Transverse colon (tissue), 4 donors: ENCODE measurements at regions not wholly inside any gene's neighbourhood (a gene's known extent, or its start where the extent isn't known, plus 50 kb on each side); places are given as distances from the start of the nearest gene placed in this dataset.

Experiments used
- DNase-seq: peaks from one replicate; pipeline ENCODE4 v3.0.0-alpha.2; 2019
- H3K27ac ChIP-seq, 4 donors: fragments of 200-600 bp; sonication (generic); 2 replicates each; pipeline ENCODE4 v1.5.1; 2016 to 2018; ENCODE audit warnings: inconsistent platforms in 4 of 4
- H3K27me3 ChIP-seq: fragments of 200-600 bp; sonication (generic); 2 replicates; pipeline ENCODE4 v1.5.1; 2017; ENCODE audit warnings: inconsistent platforms
- H3K36me3 ChIP-seq, 4 donors: fragments of 200-600 bp; sonication (generic); 2 replicates each; pipeline ENCODE4 v1.5.1; 2017 to 2019; ENCODE audit warnings: inconsistent platforms in 4 of 4
- H3K4me1 ChIP-seq, 4 donors: fragments of 200-600 bp; sonication (generic); 2 replicates each; pipeline ENCODE4 v1.5.1; 2017 to 2020; ENCODE audit warnings: inconsistent platforms in 4 of 4
- H3K4me3 ChIP-seq, 4 donors: fragments of 200-600 bp; sonication (generic); 1 replicate in 1 of 4; 2 replicates in 3 of 4; pipeline versions ENCODE4 v1.5.1 to v1.6.1; 2017 to 2019; ENCODE audit warnings: inconsistent platforms in 4 of 4
- H3K9me3 ChIP-seq, 2 donors: fragments of 200-600 bp; sonication (generic); 2 replicates each; pipeline ENCODE4 v1.5.1; 2017 to 2019; ENCODE audit warnings: inconsistent platforms in 2 of 2
- CTCF ChIP-seq, 5 experiments: fragments of 200-600 bp in 3 of 5; fragments of 450-650 bp in 2 of 5; sonication (generic) in 3 of 5; IDR thresholded peaks; 1 replicate in 2 of 5; 2 replicates in 3 of 5; pipeline ENCODE4 v1.5.1; 2016 to 2017; ENCODE audit warnings: antibody characterized with exemption in 5 of 5, inconsistent platforms in 3 of 5, mild to moderate bottlenecking in 2 of 5, moderate library complexity in 1 of 5
- EP300 ChIP-seq: sonication (generic); formaldehyde crosslinking; IDR thresholded peaks from one replicate; pipeline ENCODE4 v1.6.1; 2017; ENCODE audit warnings: antibody characterized with exemption, low read depth
- POLR2A ChIP-seq: fragments of 450-650 bp; IDR thresholded peaks from one replicate; pipeline ENCODE4 v1.6.1; 2016; ENCODE audit warnings: antibody characterized with exemption, mild to moderate bottlenecking, moderate library complexity
- POLR2AphosphoS5 ChIP-seq, 3 donors: sonication (generic); formaldehyde crosslinking; IDR thresholded peaks; one replicate each; pipeline ENCODE4 v1.6.1; 2016; ENCODE audit warnings: antibody characterized with exemption in 3 of 3
- WGBS, 2 donors: methylation state at CpG; one replicate each; pipeline ENCODE4 v1.1.5; 2018; ENCODE audit warnings: low coverage in 1 of 2; 5-methylcytosine and 5-hydroxymethylcytosine counted together
- in situ Hi-C, 4 donors: fragments of 200-750 bp; cut with MboI; loops; one replicate each; pipeline versions ENCODE4 v1.15.0 to v1.15.1; 2017; ENCODE audit warnings: low sequenced_read_pairs in 3 of 4, low pct_ligation_motif_present in 1 of 4, low pct_unique_long_range_greater_than_20kb in 1 of 4
- intact Hi-C: fragments of 100-400 bp; cut with DNase I; formaldehyde crosslinking; loops from one replicate; pipeline ENCODE4 v1.15.1; 2023; ENCODE audit warnings: low total_unique reads

- intact Hi-C loops = no loop called here
These were observed 794.2 kb downstream of the TFAP2A start for GRCh38 chr6:9620687-9621086.

GRCh38 chr6:9620263-9620662 lies 794.6 kb downstream of the TFAP2A start:
- no peaks in the 10 kb centered on the region for H3K27me3 ChIP-seq
- no peak overlapping the region for H3K27ac ChIP-seq
- intact Hi-C loops (no loop called here), in situ Hi-C loops (no loop called here)
- H3K9me3 ChIP-seq = no peaks in the 10 kb centered on the region
- H3K36me3 ChIP-seq = no peaks in the 10 kb centered on the region
- TF ChIP-seq POLR2AphosphoS5 (IDR thresholded peaks at IDR 0.05) (no peak), CTCF (IDR thresholded peaks at IDR 0.05) (no peak)
- no peak for DNase-seq
- no peaks in the 10 kb centered on the region for H3K4me1 ChIP-seq
- H3K4me3 ChIP-seq = no peak overlapping the region
- 48 to 97% methylated on average over 2 of the region's 2 CpGs for WGBS, 2 donors

More at GRCh38 chr6:9620687-9621086, 794.2 kb downstream of the TFAP2A start:
- H3K4me1 ChIP-seq = no peaks in the 10 kb centered on the region
- in situ Hi-C loops = no loop called here
- H3K36me3 ChIP-seq = no peaks in the 10 kb centered on the region
- 64 to 77% methylated on average over 3 of the region's 3 CpGs for WGBS, 2 donors
- H3K27me3 ChIP-seq = no peaks in the 10 kb centered on the region
- no peaks in the 10 kb centered on the region for H3K9me3 ChIP-seq
- no peak overlapping the region for H3K4me3 ChIP-seq
- H3K27ac ChIP-seq = no peak overlapping the region
- no peak for TF ChIP-seq POLR2A
- TF ChIP-seq CTCF (IDR thresholded peaks at IDR 0.05) = no peak
- TF ChIP-seq EP300 = no peak
- no peak for TF ChIP-seq POLR2AphosphoS5 (IDR thresholded peaks at IDR 0.05)
- no peak for DNase-seq

- Histone ChIP-seq H3K36me3 (no peaks in the 10 kb centered on the region), H3K27me3 (no peaks in the 10 kb centered on the region), H3K9me3 (no peaks in the 10 kb centered on the region), H3K4me3 (no peak overlapping the region), H3K4me1 (no peaks in the 10 kb centered on the region), H3K27ac (no peak overlapping the region)
- no peak for DNase-seq
- 72 to 85% methylated on average over 5 to 6 of the region's 6 CpGs for WGBS, 2 donors
- TF ChIP-seq POLR2AphosphoS5 (IDR thresholded peaks at IDR 0.05) (no peak), CTCF (IDR thresholded peaks at IDR 0.05) (no peak), EP300 (no peak), POLR2A (no peak)
- in situ Hi-C loops (no loop called here), intact Hi-C loops (no loop called here)
These were observed 800.1 kb downstream of the TFAP2A start for GRCh38 chr6:9614778-9615177.

- intact Hi-C loops (no loop called here), in situ Hi-C loops (no loop called here)
- TF ChIP-seq CTCF (IDR thresholded peaks at IDR 0.05) (no peak), POLR2A (no peak), EP300 (no peak), POLR2AphosphoS5 (IDR thresholded peaks at IDR 0.05) (no peak)
- H3K36me3 ChIP-seq = no peaks in the 10 kb centered on the region
- H3K4me3 ChIP-seq = no peak overlapping the region
- WGBS, 2 donors = 72 to 77% methylated on average over 2 of the region's 2 CpGs
- DNase-seq = no peak
- no peaks in the 10 kb centered on the region for H3K27me3 ChIP-seq
- H3K4me1 ChIP-seq = no peaks in the 10 kb centered on the region
- no peaks in the 10 kb centered on the region for H3K9me3 ChIP-seq
- no peak overlapping the region for H3K27ac ChIP-seq
These were observed 802.4 kb downstream of the TFAP2A start for GRCh38 chr6:9612489-9612888.
